Iris pigment epithelial cell (primary cell): ENCODE measurements at regions not wholly inside any gene's neighbourhood (a gene's known extent, or its start where the extent isn't known, plus 50 kb on each side); places are given as distances from the start of the nearest gene placed in this dataset.

Experiments
- DNase-seq: peaks from one replicate; pipeline ENCODE4 v3.0.0-alpha.2; 2011; ENCODE audit warnings: low read depth

DNA sequence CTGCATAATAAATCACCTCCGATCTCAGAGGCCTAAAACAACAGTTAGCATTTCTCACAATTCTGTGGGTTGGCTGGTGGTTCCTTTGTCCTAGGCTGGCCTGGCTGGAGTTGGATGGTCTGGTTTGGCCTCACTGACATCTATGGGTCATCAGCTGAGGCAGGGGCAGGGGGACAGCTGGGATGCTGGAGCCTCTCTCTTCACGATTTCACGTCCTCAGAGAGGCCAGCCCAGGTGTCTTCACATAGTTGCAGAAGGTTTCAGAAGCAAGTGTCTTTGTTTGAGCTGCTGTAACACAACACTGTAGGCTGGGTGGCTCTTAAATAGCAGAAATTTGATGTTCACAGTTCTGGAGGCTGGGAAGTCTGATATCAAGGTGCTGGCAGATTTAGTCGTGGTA, 155.5 kb upstream of the CACNA1E start:
- DNase-seq = no peak

- DNase-seq = no peak
Measured at GRCh38 chr1:181334724-181335123, 148.6 kb upstream of the CACNA1E start.

GRCh38 chr1:181335631-181336030, 147.7 kb upstream of the CACNA1E start:
- DNase-seq = no peak

DNA sequence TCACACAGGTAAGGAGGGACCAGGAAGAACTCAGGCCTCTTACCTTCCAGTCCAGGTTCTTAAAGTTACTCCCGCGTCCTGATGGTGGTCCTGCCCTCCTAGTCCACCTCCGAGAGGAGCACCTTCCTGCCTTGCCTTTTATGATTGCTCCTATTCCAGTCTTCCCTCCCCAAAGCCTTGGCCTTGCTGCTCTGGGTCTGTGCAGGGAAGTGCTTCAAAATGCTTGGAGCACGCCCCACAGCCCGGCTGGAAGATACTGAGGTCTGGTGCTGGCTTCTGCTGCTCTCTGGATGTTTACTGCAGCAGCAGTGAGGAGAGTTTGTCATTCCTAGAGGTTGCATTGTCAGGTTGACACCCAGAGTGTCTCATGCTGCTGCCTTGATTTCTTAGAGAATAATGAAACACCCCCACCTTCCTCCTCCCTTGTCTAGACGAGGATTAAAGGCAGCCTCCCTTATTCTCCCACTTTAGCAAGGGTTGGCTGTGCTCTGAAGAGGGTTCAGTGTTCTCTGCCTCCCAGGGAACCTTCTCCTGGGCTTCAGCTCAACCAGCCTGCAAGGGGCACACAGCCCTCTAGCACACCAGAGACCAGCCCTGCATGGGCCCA, 142.2 kb upstream of the CACNA1E start:
- no peak for DNase-seq

DNA sequence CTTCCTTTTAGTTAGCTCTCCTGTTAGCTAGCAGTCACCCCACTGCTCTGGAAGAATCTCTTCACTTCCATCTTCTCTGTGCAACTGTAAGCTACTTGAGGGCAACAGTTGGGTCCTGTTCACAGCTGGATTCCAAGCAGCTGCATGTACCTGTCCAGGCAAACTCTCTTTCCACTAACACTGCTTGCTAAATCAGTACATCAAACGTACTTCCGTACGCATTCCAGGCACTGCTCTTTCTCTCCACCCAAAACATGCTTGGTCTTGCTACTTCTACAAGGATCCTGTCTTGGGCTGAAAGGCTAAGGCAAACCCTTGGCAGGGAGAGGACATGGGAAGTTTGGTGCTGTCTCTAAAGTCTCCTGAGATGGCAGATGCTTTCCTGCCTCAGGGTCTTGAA, 139.2 kb upstream of the CACNA1E start:
- no peak for DNase-seq

DNA sequence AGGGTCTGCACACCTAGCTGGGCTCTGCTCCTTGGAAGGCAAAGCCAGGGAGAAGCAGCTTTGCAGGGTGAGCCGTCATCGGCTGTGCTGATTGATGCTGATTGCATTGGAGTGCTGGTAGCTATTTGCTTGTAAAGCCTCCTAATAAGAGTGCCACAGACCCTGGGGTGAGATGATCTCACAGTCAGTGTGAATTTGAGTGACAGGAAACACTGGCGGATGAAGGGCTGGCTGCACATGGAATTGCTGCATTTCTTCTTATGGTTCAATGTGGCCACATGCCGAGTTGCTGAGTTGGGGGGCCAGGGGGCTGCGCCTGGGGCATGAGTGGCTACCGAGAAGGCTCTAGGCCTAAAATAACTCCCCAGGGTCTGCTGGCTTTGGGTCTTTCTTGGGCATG, 138.2 kb upstream of the CACNA1E start:
- DNase-seq = no peak

GRCh38 chr1:181347495-181348390, 135.6 kb upstream of the CACNA1E start:
- DNase-seq = no peak

DNA sequence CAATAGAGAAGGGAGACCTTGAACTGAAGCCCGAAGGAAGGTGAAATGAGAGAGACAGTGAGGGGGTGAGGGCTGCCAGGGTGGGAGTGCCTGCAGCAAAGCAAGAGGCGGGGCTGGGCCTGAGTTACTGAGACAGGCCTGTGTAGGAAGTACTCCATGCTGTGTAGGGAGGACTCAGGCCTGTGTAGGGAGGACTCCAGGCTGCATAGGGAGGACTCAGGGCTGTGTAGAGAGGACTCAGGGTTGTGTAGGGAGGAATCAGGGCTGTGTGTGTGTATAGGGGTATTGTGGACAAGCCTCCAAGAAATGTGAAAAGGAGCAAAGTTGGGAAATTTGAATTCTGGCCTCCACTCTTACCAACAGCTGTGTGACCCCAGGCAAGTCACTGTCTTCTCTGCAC, 133.8 kb upstream of the CACNA1E start:
- no peak for DNase-seq

DNA sequence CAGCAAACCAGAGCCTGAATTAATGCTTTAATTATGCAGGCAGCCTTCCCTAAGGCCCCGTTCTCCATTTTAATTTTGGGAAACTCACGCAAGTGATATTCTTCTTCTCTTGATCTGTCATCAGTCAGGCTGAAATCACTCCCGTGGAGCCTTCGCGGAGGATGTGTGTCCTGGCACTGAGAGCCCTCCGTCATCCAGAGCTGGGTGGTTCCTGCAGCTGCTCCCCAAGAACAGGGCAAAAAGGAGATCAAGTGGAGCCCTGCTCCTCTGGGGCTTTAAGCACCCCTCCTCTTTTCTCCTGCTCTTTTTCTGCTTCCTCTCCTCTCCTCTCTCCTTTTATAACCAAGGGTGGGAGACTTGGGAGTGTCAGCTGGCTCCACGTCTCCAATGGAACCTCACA, 133.2 kb upstream of the CACNA1E start:
- DNase-seq = no peak

DNA sequence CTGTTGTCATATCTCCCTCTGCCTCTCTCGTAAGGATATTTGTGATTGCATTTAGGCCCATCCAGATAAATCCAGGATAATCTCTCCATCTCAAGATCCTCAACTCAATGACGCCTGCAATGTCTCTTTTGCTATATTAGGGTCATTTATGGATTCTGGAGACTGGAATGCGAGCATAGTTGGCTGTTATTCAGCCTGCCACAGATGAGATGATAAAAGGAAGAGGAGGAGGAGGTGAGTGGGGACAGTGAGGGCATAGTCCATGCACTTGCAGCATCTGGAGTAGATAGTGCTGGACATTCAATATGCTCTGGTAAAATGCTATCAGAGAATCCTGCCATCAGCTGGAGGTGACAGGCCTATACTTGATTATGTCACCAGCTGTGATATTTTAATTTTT, 131.6 kb upstream of the CACNA1E start:
- no peak for DNase-seq

DNA sequence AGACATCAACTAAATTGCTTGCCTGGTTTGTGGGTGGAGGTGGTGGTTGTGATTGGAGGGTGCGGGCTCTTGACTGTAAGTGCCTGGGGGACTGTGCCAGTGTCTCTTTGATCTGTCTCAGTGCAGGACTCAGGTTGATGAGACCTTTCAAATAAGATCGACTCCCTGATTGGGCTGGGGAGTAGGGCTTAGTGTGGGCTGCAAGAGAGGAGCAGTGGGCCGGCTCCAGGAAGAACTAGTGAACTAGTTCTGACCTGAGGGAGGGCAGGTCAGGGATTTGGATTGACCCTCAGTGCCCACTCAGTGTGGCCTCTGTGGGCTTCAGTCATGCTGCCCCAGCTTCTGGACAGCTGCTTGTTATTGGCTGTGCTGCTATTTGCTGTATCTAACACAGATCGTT, 130.6 kb upstream of the CACNA1E start:
- no peak for DNase-seq

DNA sequence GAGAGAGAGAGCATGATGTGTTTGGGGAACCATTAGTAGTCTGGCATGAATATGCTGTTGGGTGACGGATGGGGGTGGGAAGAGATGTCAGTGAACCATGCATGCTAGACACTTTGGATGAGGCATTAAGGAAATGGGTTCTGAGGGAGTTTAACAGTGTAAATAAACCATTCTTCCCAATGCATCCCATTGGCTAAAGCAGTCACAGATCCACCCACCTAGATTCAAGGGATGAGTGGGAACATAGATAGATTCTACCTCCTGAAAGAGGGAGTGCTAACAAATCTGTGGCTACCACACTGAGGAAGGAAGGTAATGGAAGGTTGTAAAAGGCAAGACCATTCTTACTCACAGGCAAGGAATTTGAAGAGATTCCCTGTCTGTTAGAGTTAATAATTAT, 129.8 kb upstream of the CACNA1E start:
- no peak for DNase-seq

GRCh38 chr1:181354865-181355264, 128.5 kb upstream of the CACNA1E start:
- DNase-seq = no peak

GRCh38 chr1:181356505-181357340, 126.6 kb upstream of the CACNA1E start:
- DNase-seq = no peak

DNA sequence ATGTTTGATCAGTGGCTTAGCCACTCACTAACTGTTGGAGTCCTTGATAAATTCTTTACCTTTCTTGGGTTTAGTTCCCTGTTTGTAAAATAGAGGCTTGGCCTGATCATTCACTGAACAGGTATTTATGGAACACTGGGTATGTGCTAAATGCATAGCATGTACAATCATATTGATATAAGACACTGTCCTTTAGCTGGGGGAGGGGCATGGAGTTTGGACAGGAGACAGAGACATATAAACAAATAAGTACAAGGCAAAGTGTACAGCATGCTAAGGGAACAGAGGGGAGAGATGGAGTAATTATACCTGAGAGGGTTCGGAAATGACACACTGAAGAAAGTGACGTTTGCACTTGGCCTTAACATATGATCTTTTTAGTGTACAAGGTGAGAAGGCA, 124.3 kb upstream of the CACNA1E start:
- DNase-seq = no peak

DNA sequence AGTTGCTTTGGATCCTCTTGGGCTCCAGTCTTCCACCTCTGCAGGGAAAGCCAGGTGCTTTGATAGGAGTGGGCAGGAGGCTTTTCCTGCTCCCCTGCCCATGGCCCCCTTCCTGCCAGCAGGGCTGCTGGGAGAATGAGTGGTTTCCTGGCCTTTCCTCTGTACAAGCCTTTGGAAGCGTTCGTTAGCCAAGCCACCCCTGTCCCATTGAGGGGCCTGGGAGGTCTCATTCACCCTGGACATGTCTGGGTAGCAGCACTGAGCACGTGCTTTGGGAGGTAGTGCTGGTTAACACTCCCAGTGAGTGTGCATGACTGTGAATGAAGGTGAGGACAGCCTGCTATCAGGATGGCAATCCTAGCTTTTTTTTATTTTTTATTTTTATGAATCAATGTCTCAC, 118.5 kb upstream of the CACNA1E start:
- DNase-seq = no peak

DNA sequence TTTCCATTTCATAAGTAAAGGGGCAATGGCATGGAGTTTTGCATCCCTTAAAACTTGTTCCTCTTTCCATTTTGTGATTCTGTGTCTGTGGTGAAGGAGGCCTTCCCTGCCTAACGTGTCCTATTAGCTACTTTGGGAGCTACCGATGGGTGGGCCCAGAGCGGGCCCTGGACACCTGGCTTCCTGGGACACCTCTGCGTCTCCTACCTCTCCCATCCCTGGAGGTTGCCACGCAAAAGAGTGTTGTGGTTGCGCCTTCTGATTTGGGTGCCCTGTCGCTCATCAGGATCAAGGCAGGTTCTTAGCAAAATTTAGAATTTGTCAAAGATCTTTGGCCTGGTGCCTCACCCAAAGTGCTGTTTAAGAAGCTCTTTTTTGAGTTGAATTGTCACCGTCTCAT, 116.4 kb upstream of the CACNA1E start:
- no peak for DNase-seq

- DNase-seq = no peak
Measured at GRCh38 chr1:181369416-181369815, 113.9 kb upstream of the CACNA1E start.

DNA sequence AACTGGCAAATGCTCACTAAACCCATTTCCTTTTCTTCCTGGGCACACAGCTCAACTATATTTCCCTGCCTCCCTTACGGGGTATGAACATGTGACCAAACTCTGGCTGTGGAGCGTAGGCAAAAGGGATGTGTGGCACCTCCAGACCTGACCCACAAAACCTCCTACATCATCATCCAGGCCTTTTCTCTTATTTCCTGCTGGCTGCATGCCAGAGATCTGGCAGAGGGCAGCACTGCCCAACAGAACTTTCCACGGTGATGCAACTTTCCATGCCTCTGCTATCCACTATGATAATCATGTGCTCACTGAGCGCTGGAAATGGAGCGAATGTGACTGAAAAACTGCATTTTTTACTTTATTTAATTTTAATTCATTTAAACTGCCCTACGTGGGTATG, 99.6 kb upstream of the CACNA1E start:
- DNase-seq = no peak

GRCh38 chr1:181386340-181386739, 97.0 kb upstream of the CACNA1E start:
- no peak for DNase-seq

GRCh38 chr1:181386951-181387350, 96.4 kb upstream of the CACNA1E start:
- no peak for DNase-seq

GRCh38 chr1:181387702-181388101, 95.6 kb upstream of the CACNA1E start:
- DNase-seq = no peak
